IPS-18c (cell line): ENCODE measurements at regions not wholly inside any gene's neighbourhood (a gene's known extent, or its start where the extent isn't known, plus 50 kb on each side); places are given as distances from the start of the nearest gene placed in this dataset.

Experiments
- H3K4me3 ChIP-seq: 2 replicates; pipeline ENCODE4 v1.7.0; 2013; ENCODE audit warnings: low read depth, mild to moderate bottlenecking, low read length, moderate library complexity; ENCODE audit not compliant: insufficient read depth
- H3K9me3 ChIP-seq: one replicate; pipeline ENCODE4 v1.6.1; 2013; ENCODE audit warnings: mild to moderate bottlenecking, low read length, moderate library complexity; ENCODE audit not compliant: control insufficient read depth, insufficient read depth

GRCh38 chr22:27561286-27561904 is 240.2 kb downstream of the MN1 start:
- no peaks in the 10 kb centered on the region for H3K9me3 ChIP-seq
- H3K4me3 ChIP-seq = no peak overlapping the region

- Histone ChIP-seq H3K4me3 (no peak overlapping the region), H3K9me3 (no peaks in the 10 kb centered on the region)
These were observed 236.8 kb downstream of the MN1 start for GRCh38 chr22:27564806-27565205.

GRCh38 chr22:27566602-27567001 is 235.0 kb downstream of the MN1 start:
- Histone ChIP-seq H3K4me3 (no peak overlapping the region), H3K9me3 (no peaks in the 10 kb centered on the region)

GRCh38 chr22:27568265-27568664 is 233.3 kb downstream of the MN1 start:
- Histone ChIP-seq H3K9me3 (no peaks in the 10 kb centered on the region), H3K4me3 (no peak overlapping the region)

- H3K9me3 ChIP-seq = no peaks in the 10 kb centered on the region
These were observed 229.9 kb downstream of the MN1 start for GRCh38 chr22:27571463-27572277.

GRCh38 chr22:27572278-27572666 is 229.3 kb downstream of the MN1 start:
- H3K4me3 ChIP-seq = no peak overlapping the region
- no peaks in the 10 kb centered on the region for H3K9me3 ChIP-seq

More at GRCh38 chr22:27571463-27572277, 229.9 kb downstream of the MN1 start:
- no peak overlapping the region; the same call in 1 of the 2 replicates for H3K4me3 ChIP-seq

GRCh38 chr22:27573280-27574001 is 228.1 kb downstream of the MN1 start:
- Histone ChIP-seq H3K9me3 (no peaks in the 10 kb centered on the region), H3K4me3 (no peak overlapping the region)

- no peak overlapping the region for H3K4me3 ChIP-seq
- no peaks in the 10 kb centered on the region for H3K9me3 ChIP-seq
These were observed 227.6 kb downstream of the MN1 start for GRCh38 chr22:27574002-27574366.

GRCh38 chr22:27574651-27575050 is 226.9 kb downstream of the MN1 start:
- Histone ChIP-seq H3K9me3 (no peaks in the 10 kb centered on the region), H3K4me3 (no peak overlapping the region)

- Histone ChIP-seq H3K4me3 (no peak overlapping the region), H3K9me3 (no peaks in the 10 kb centered on the region)
These were observed 226.2 kb downstream of the MN1 start for GRCh38 chr22:27575348-27575747.

GRCh38 chr22:27576413-27576812 is 225.1 kb downstream of the MN1 start:
- H3K4me3 ChIP-seq = no peak overlapping the region

GRCh38 chr22:27576815-27577573 is 224.6 kb downstream of the MN1 start:
- no peak overlapping the region for H3K4me3 ChIP-seq

More at GRCh38 chr22:27576413-27576812, 225.1 kb downstream of the MN1 start:
- no peaks in the 10 kb centered on the region for H3K9me3 ChIP-seq

GRCh38 chr22:27577574-27577969 is 224.0 kb downstream of the MN1 start:
- Histone ChIP-seq H3K4me3 (no peak overlapping the region), H3K9me3 (no peaks in the 10 kb centered on the region)

More at GRCh38 chr22:27576815-27577573, 224.6 kb downstream of the MN1 start:
- no peaks in the 10 kb centered on the region for H3K9me3 ChIP-seq

GRCh38 chr22:27578937-27579617 is 222.5 kb downstream of the MN1 start:
- no peaks in the 10 kb centered on the region for H3K9me3 ChIP-seq
- H3K4me3 ChIP-seq = no peak overlapping the region

- no peak overlapping the region for H3K4me3 ChIP-seq
These were observed 221.2 kb downstream of the MN1 start for GRCh38 chr22:27580311-27580897.

GRCh38 chr22:27581236-27581635 is 220.3 kb downstream of the MN1 start:
- Histone ChIP-seq H3K4me3 (no peak overlapping the region), H3K9me3 (no peaks in the 10 kb centered on the region)

More at GRCh38 chr22:27580311-27580897, 221.2 kb downstream of the MN1 start:
- no peaks in the 10 kb centered on the region for H3K9me3 ChIP-seq
